ENCODE measurements at regions not wholly inside any gene's neighbourhood (a gene's known extent, or its start where the extent isn't known, plus 50 kb on each side); places are given as distances from the start of the nearest gene placed in this dataset.
"Not testable (repeated sequence)": the region's sequence is repeated elsewhere in the genome, so short reads cannot be mapped to it uniquely, and the experiment has no call there.

DNA sequence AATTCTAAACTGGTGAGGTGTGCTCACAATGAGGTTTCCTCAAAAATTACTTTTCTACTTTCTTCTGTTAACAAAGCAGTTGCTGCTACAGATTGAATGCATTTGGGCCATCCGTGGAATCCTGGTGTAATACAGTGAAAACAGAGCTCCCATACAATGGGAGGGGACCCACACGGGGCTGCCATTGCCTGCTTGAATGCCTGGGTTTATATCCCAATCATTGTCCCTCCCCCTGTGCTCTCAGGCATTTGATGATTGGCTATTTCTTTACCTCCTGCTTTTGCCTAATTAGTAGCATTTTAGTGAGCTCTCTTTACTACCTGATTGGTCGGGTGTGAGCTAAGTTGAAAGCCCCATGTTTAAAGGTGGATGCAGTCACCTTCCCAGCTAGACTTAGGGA, 52.9 kb upstream of the CSF1 start:
- TF ChIP-seq, protein P1, sequence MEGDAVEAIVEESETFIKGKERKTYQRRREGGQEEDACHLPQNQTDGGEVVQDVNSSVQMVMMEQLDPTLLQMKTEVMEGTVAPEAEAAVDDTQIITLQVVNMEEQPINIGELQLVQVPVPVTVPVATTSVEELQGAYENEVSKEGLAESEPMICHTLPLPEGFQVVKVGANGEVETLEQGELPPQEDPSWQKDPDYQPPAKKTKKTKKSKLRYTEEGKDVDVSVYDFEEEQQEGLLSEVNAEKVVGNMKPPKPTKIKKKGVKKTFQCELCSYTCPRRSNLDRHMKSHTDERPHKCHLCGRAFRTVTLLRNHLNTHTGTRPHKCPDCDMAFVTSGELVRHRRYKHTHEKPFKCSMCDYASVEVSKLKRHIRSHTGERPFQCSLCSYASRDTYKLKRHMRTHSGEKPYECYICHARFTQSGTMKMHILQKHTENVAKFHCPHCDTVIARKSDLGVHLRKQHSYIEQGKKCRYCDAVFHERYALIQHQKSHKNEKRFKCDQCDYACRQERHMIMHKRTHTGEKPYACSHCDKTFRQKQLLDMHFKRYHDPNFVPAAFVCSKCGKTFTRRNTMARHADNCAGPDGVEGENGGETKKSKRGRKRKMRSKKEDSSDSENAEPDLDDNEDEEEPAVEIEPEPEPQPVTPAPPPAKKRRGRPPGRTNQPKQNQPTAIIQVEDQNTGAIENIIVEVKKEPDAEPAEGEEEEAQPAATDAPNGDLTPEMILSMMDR (IDR thresholded peaks at IDR 0.05): not testable (repeated sequence)
- TF ChIP-seq MYBL2 (CRISPR knock-in tag; IDR thresholded peaks at IDR 0.05); JUN (CRISPR knock-in tag; IDR thresholded peaks at IDR 0.05); ZBTB21 (CRISPR knock-in tag; IDR thresholded peaks at IDR 0.05; ENCODE audit: borderline replicate concordance); ZNF219 (CRISPR knock-in tag; IDR thresholded peaks at IDR 0.05; ENCODE audit: borderline replicate concordance): not testable (repeated sequence)
- TF ChIP-seq, protein P2, sequence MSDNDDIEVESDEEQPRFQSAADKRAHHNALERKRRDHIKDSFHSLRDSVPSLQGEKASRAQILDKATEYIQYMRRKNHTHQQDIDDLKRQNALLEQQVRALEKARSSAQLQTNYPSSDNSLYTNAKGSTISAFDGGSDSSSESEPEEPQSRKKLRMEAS (CRISPR knock-in tag; IDR thresholded peaks at IDR 0.05): not testable (repeated sequence)
